ENCODE measurements at regions not wholly inside any gene's neighbourhood (a gene's known extent, or its start where the extent isn't known, plus 50 kb on each side); places are given as distances from the start of the nearest gene placed in this dataset.

- TF ChIP-seq RARG (CRISPR knock-in tag; IDR thresholded peaks at IDR 0.05; ENCODE audit: low read depth), result no peak
- no peak for TF ChIP-seq ZBTB14 (CRISPR knock-in tag; IDR thresholded peaks at IDR 0.05)
- TF ChIP-seq ZNF83 (CRISPR knock-in tag; IDR thresholded peaks at IDR 0.05; ENCODE audit: borderline replicate concordance), result no peak
- no peak for TF ChIP-seq ETV6 (CRISPR knock-in tag; conservative IDR thresholded peaks at IDR 0.05)
- no peak for TF ChIP-seq TBX3 (IDR thresholded peaks at IDR 0.05; ENCODE audit: borderline replicate concordance)
These were observed 806.3 kb downstream of the BRD1 start (continued) for GRCh38 chr22:49021131-49021925.

GRCh38 chr22:49019737-49020713 lies 807.6 kb downstream of the BRD1 start:
- no peak for ATAC-seq
- TF ChIP-seq ZBTB43 (CRISPR knock-in tag; conservative IDR thresholded peaks at IDR 0.05), result no peak
- 0 out of 2 replicates have a peak, but pooled peaks have one; percentile 46 for TF ChIP-seq EZH2 (conservative IDR thresholded peaks at IDR 0.05; ENCODE audit: low read depth, low read length)
- no peak for FAIRE-seq
- 10% methylated on average over 13 of the region's 15 CpGs for WGBS (ENCODE audit: low lambda C conversion rate)
- ChIA-PET POLR2A (no interaction called here), CTCF (ENCODE audit: low intra/inter-chr PET ratio, low total read pairs) (no interaction called here)
- intact Hi-C loops (cut with micrococcal nuclease; ENCODE audit: unreplicated experiment) (no loop called here), in situ Hi-C loops (cut with HindIII; ENCODE audit: extremely low pct_ligation_motif_present, low pct_unique_long_range_greater_than_20kb) (no loop called here)
- no peak overlapping the region for H3K27ac ChIP-seq (ENCODE audit: extremely low read length, insufficient read depth, low read length)
- DNase-seq (ENCODE audit: low spot score), result no peak
- no peaks in the 10 kb centered on the region for H3K9me3 ChIP-seq (ENCODE audit: low read length)
- no TSS peak for BruUV-seq (replicated peaks)
- H3K4me1 ChIP-seq (ENCODE audit: insufficient read depth, low read length), result peaks cover 17% of the 10 kb centered on the region
- H4K20me1 ChIP-seq (ENCODE audit: insufficient read depth, low read length), result no peaks in the 10 kb centered on the region
- no peaks in the 10 kb centered on the region for H3K79me2 ChIP-seq (ENCODE audit: insufficient read depth, low read length)
- no peak overlapping the region for H3K4me3 ChIP-seq (replicated peaks in 1 of 3; ENCODE audit: insufficient read depth in 1 of 3, low read depth in 2 of 3, low read length in 3 of 3)
- no peaks in the 10 kb centered on the region for H3K36me3 ChIP-seq (replicated peaks in 1 of 2; ENCODE audit: control insufficient read depth in 1 of 2, insufficient read depth in 2 of 2, low read length in 2 of 2)
- no peak overlapping the region for H3K9ac ChIP-seq (ENCODE audit: insufficient read depth, low read depth, low read length)
- H2AFZ ChIP-seq (ENCODE audit: low read length), result no peak overlapping the region
- no peak overlapping the region for H3K4me2 ChIP-seq (ENCODE audit: low read depth, low read length)
- peaks cover 20 to 89% of the 10 kb centered on the region in 2 experiments; a peak in 4 of 5 replicates for H3K27me3 ChIP-seq (ENCODE audit: control insufficient read depth in 1 of 2, insufficient read depth in 2 of 2, low read length in 2 of 2)

Measured in HepG2 (cell line).